Stimulated activated effector memory CD8-positive, alpha-beta T cell treated with anti-CD3 and anti-CD28 coated beads, Interleukin-12 subunit alpha, Interleukin-12 subunit beta, amount 100 ng/mL, for 72 hours (primary cell): ENCODE measurements at regions not wholly inside any gene's neighbourhood (a gene's known extent, or its start where the extent isn't known, plus 50 kb on each side); places are given as distances from the start of the nearest gene placed in this dataset.
"Not testable (repeated sequence)": the region's sequence is repeated elsewhere in the genome, so short reads cannot be mapped to it uniquely, and the experiment has no call there.

Experiments used
- ATAC-seq: fragments of 150-1000 bp; cut with Tn5 transposase; 2 replicates; pipeline ENCODE4 v1.10.0; 2021
- DNase-seq, 2 donors: peaks; one replicate each; pipeline ENCODE4 v3.0.0; 2021 to 2022; ENCODE audit warnings: low spot score in 2 of 2
- H3K27ac Mint-ChIP-seq: one replicate; pipeline ENCODE4 v1.8.0; 2022; ENCODE audit warnings: mild to moderate bottlenecking, mixed read lengths
- H3K36me3 Mint-ChIP-seq: one replicate; pipeline ENCODE4 v1.8.0; 2022; ENCODE audit warnings: mild to moderate bottlenecking, mixed read lengths
- H3K4me1 Mint-ChIP-seq: one replicate; pipeline ENCODE4 v1.8.0; 2022; ENCODE audit warnings: mixed read lengths
- H3K4me3 Mint-ChIP-seq: one replicate; pipeline ENCODE4 v1.8.0; 2022; ENCODE audit warnings: mild to moderate bottlenecking, mixed read lengths
- H3K9me3 Mint-ChIP-seq: one replicate; pipeline ENCODE4 v1.8.0; 2022; ENCODE audit warnings: mixed read lengths

DNA sequence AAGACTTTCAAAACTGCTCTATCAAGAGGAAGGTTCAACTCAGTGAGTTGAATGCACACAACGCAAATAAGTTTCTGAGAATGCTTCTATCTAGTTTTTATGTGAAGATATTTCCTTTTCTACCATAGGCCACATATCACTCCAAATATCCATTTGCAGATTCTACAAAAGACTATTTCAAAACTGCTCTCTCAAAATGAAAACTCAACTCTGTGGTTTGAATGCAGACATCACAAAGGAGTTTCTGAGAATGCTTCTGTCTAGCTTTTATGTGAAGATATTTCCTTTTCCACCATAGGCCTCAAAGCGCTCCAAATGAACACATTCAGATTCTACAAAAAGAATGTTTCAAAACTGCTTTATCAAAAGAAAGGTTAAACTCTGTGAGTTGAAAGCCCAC, 1093.1 kb upstream of the DEFB115 start:
- DNase-seq, H3K9me3 Mint-ChIP-seq, H3K4me1 Mint-ChIP-seq, H3K27ac Mint-ChIP-seq, ATAC-seq, H3K36me3 Mint-ChIP-seq, H3K4me3 Mint-ChIP-seq: not testable (repeated sequence)

- Mint-ChIP-seq H3K36me3 (no peaks in the 10 kb centered on the region), H3K9me3 (peaks cover 3% of the 10 kb centered on the region), H3K4me3 (no peak overlapping the region), H3K4me1 (peaks cover 6% of the 10 kb centered on the region), H3K27ac (no peak overlapping the region)
- no peak for DNase-seq
- no peak for ATAC-seq
Measured at GRCh38 chr20:30167540-30167939, 1089.9 kb upstream of the DEFB115 start.

GRCh38 chr20:30168025-30168799, 1089.3 kb upstream of the DEFB115 start:
- Mint-ChIP-seq H3K27ac (no peak overlapping the region), H3K4me1 (peaks cover 6% of the 10 kb centered on the region), H3K36me3 (no peaks in the 10 kb centered on the region), H3K9me3 (peaks cover 3% of the 10 kb centered on the region), H3K4me3 (no peak overlapping the region)
- peak; percentile 36 for ATAC-seq
- DNase-seq = peak; percentile 2 to 48

GRCh38 chr20:30168800-30169138, 1088.7 kb upstream of the DEFB115 start:
- Mint-ChIP-seq H3K9me3 (peaks cover 3% of the 10 kb centered on the region), H3K27ac (no peak overlapping the region), H3K4me1 (peaks cover 6% of the 10 kb centered on the region), H3K4me3 (no peak overlapping the region), H3K36me3 (no peaks in the 10 kb centered on the region)
- DNase-seq = no peak
- no peak for ATAC-seq

- Mint-ChIP-seq H3K27ac (no peak overlapping the region), H3K4me3 (no peak overlapping the region), H3K9me3 (peaks cover 6% of the 10 kb centered on the region), H3K36me3 (no peaks in the 10 kb centered on the region), H3K4me1 (no peaks in the 10 kb centered on the region)
- ATAC-seq = no peak
- DNase-seq = no peak
Measured at GRCh38 chr20:30175681-30176080, 1081.8 kb upstream of the DEFB115 start.

DNA sequence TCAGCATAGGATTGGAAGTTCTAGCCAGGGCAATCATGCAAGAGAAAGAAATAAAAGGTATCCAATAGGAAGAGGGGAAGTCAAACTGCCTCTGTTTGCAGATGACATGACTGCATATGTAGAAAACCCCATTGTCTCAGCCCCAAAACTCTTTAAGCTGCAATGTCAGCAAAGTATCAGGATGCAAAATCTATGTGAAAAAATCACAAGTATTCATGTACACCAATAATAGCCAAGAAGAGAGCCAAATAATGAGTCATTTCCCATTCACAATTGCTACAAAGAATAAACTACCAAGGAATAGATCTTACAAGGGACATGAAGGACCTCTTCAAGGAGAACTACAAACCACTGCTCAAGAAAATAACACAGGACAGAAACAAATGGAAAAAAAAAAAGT, 1074.3 kb upstream of the DEFB115 start:
- not testable (repeated sequence) for ATAC-seq, H3K9me3 Mint-ChIP-seq, DNase-seq, H3K4me1 Mint-ChIP-seq, H3K27ac Mint-ChIP-seq, H3K36me3 Mint-ChIP-seq, H3K4me3 Mint-ChIP-seq

DNA sequence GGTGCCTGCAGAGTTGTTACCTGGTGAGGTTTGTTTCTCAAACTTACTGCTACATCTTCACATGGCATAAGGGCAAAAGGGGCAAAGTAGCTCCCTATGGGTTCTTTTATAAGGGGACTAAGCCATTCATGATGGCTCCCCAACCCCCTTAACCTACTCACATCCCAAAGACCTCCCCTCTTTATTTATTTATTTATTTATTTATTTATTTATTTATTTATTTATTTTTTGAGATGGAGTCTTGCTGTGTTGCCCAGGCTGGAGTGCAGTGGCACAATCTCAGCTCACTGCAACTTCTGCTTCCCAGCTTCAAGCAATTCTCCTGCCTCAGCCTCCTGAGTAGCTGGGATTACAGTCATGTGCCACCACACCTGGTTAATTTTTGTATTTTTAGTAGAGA, 1065.7 kb upstream of the DEFB115 start:
- H3K36me3 Mint-ChIP-seq, H3K9me3 Mint-ChIP-seq, DNase-seq, H3K4me3 Mint-ChIP-seq, ATAC-seq, H3K27ac Mint-ChIP-seq, H3K4me1 Mint-ChIP-seq: not testable (repeated sequence)

- H3K36me3 Mint-ChIP-seq, H3K4me1 Mint-ChIP-seq, ATAC-seq, H3K4me3 Mint-ChIP-seq, DNase-seq, H3K27ac Mint-ChIP-seq, H3K9me3 Mint-ChIP-seq: not testable (repeated sequence)
Measured at GRCh38 chr20:30234477-30234876, 1023.0 kb upstream of the DEFB115 start.

- not testable (repeated sequence) for H3K9me3 Mint-ChIP-seq
Measured at GRCh38 chr20:30275073-30275472, 982.4 kb upstream of the DEFB115 start.

DNA sequence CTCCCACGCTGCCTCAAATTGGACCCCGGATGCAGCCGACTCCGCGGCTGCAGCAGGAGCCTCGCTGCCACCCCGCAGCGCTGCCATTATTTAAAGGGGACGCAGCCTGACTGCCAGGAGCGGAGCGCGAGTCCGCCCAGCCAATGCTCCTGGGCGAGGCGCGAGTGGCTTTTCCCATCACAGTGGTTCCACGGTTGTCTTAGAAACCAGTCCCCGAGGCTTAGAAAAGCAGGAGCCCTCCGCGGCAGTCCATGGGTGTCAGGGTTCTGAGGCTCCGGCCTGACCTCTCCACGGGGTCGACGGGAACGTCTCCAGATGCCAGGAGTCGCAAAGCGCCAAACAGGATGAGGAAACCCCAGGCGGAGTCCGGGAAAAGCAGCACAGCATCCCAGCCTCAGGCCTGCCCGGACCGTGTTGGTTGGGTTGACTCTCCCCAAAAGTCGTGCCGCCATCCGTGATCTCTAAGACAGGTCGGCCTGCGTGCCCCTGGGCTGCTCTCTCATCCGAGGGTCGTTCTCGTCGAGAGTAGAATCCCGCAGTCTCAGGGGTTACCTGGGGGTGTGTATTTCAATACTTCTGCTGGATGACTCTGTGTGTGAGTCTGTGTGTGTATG, 975.8 kb upstream of the DEFB115 start:
- Mint-ChIP-seq H3K9me3 (peaks cover 4% of the 10 kb centered on the region), H3K4me1 (peaks cover 10% of the 10 kb centered on the region), H3K27ac (no peak overlapping the region), H3K4me3 (no peak overlapping the region), H3K36me3 (peaks cover 9% of the 10 kb centered on the region)
- ATAC-seq (no peak), DNase-seq (no peak)

More at GRCh38 chr20:30275073-30275472, 982.4 kb upstream of the DEFB115 start:
- ATAC-seq, H3K27ac Mint-ChIP-seq, H3K4me1 Mint-ChIP-seq, DNase-seq, H3K4me3 Mint-ChIP-seq, H3K36me3 Mint-ChIP-seq: not testable (repeated sequence)

- DNase-seq = peak; percentile 43 to 90
- Mint-ChIP-seq H3K4me3 (peak overlapping the region; percentile 67), H3K4me1 (peaks cover 14% of the 10 kb centered on the region), H3K27ac (peak overlapping the region; percentile 43)
- peak; percentile 43 for ATAC-seq
- not testable (repeated sequence) for H3K9me3 Mint-ChIP-seq, H3K36me3 Mint-ChIP-seq
Measured at GRCh38 chr20:30283476-30284280, 973.8 kb upstream of the DEFB115 start.

DNA sequence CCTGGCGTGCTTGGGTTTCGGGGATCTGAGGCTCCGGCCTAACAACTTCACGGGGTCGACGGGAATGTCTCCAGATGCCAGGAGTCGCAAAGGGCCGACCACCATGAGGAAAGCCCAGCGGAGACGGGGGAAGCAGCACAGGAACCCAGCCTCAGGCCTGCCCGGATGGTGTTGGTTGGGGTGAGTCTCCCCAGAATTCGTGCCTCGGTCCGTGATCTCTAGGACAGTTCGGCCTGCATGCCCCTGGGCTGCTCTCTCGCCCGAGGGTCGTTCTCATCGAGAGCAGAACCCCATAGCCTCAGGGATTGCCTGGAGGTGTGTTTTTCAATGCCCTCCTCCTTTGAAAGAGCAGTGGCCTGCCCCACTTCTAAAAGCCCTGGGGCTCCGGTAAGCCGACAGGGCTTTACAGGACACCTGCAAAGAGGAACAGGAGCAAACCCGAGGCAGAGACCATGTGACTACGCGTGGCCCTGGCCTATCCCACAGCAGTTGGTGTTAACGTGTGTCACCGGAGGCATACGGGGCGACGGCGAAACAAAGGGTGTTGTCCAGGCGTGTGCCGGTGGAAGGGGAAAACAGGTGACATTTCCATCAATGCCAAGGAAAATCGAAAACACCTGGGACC, 973.1 kb upstream of the DEFB115 start:
- H3K36me3 Mint-ChIP-seq = peaks cover 9% of the 10 kb centered on the region
- peak overlapping the region; percentile 67 for H3K4me3 Mint-ChIP-seq
- ATAC-seq = no peak
- H3K27ac Mint-ChIP-seq = peak overlapping the region; percentile 43
- peaks cover 21% of the 10 kb centered on the region for H3K4me1 Mint-ChIP-seq
- no peak for DNase-seq
- peaks cover 4% of the 10 kb centered on the region for H3K9me3 Mint-ChIP-seq

DNA sequence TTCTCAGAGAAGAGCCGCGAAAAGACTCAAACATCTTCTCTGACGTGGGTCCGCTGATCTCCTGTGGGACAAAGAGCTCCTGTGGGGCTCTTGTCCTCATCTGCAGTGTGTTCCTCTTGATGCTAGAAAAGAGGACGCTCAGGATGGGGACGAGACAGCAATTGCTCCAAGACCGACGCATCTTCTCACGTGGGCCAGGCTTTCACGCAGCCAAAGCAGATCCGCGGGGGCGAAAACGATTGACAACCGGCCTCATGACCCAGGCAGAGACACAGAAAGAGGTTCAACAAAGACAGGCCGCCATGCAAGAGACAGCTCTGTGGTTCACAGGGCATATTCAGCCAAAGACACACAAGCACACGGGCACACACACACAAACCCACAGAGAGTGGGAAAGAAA, 971.8 kb upstream of the DEFB115 start:
- H3K9me3 Mint-ChIP-seq = peaks cover 4% of the 10 kb centered on the region
- no peak overlapping the region for H3K4me3 Mint-ChIP-seq
- H3K4me1 Mint-ChIP-seq = peaks cover 30% of the 10 kb centered on the region
- no peak for ATAC-seq
- H3K36me3 Mint-ChIP-seq = peaks cover 11% of the 10 kb centered on the region
- H3K27ac Mint-ChIP-seq = no peak overlapping the region
- DNase-seq = no peak

- no peak for ATAC-seq
- Mint-ChIP-seq H3K36me3 (peaks cover 15% of the 10 kb centered on the region), H3K4me1 (peaks cover 30% of the 10 kb centered on the region), H3K9me3 (peaks cover 4% of the 10 kb centered on the region), H3K27ac (no peak overlapping the region), H3K4me3 (no peak overlapping the region)
- no peak for DNase-seq
Measured at GRCh38 chr20:30286157-30286556, 971.3 kb upstream of the DEFB115 start.

DNA sequence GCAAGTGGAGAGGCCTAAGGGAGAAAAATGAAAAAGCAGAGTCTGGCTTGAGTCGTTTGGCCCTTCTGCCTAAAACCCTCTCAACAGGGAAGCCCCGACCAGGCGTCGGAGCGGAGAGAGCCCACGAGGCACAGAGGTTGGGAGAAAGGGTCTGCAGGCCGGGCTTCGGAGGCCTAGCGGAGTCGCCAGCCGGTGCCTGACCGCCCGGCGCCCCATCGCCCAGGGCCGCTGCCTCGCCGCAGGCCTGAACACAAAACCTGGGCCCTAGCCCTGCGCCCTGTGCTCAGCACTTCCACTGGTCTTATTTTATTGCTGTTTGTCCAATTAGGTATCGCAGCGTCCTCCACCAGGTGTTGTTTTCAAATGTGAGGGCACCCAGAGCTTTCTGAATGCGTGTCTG, 970.0 kb upstream of the DEFB115 start:
- H3K9me3 Mint-ChIP-seq, DNase-seq, H3K4me3 Mint-ChIP-seq, H3K27ac Mint-ChIP-seq, ATAC-seq: not testable (repeated sequence)
- Mint-ChIP-seq H3K4me1 (peaks cover 25% of the 10 kb centered on the region), H3K36me3 (peaks cover 15% of the 10 kb centered on the region)
